Astrocyte (in vitro differentiated cells and primary cell): ENCODE measurements at regions not wholly inside any gene's neighbourhood (a gene's known extent, or its start where the extent isn't known, plus 50 kb on each side); places are given as distances from the start of the nearest gene placed in this dataset.
"Not testable (repeated sequence)": the region's sequence is repeated elsewhere in the genome, so short reads cannot be mapped to it uniquely, and the experiment has no call there.

Source experiments
- DNase-seq: peaks from one replicate; pipeline ENCODE4 v3.0.0-alpha.2; 2010; ENCODE audit warnings: low read depth
- FAIRE-seq: peaks from 2 replicates; lab custom pipeline; 2011; peaks lifted over from hg19 to GRCh38; lab: Jason Lieb, UNC
- H2AFZ ChIP-seq: 2 replicates; pipeline ENCODE4 v1.6.0; 2012; ENCODE audit warnings: low read depth, low read length, inconsistent platforms
- H3K27ac ChIP-seq: 2 replicates; pipeline ENCODE4 v1.5.1; 2011; ENCODE audit warnings: low read depth, low read length, inconsistent platforms
- H3K27me3 ChIP-seq: 2 replicates; pipeline ENCODE4 v1.6.0; 2011; ENCODE audit warnings: low read length, inconsistent platforms; ENCODE audit not compliant: insufficient read depth
- H3K36me3 ChIP-seq: 2 replicates; pipeline ENCODE4 v1.5.1; 2011; ENCODE audit warnings: low read length, inconsistent platforms; ENCODE audit not compliant: insufficient read depth
- H3K4me1 ChIP-seq: 2 replicates; pipeline ENCODE4 v1.5.1; 2011; ENCODE audit warnings: low read length, inconsistent platforms; ENCODE audit not compliant: insufficient read depth
- H3K4me2 ChIP-seq: 2 replicates; pipeline ENCODE4 v1.6.0; 2012; ENCODE audit warnings: low read length, inconsistent platforms
- H3K4me3 ChIP-seq: 2 replicates; pipeline ENCODE4 v1.5.1; 2011; ENCODE audit warnings: low read depth, mild to moderate bottlenecking, low read length, inconsistent platforms; ENCODE audit not compliant: insufficient read depth
- H3K79me2 ChIP-seq: 2 replicates; pipeline ENCODE4 v1.6.0; 2012; ENCODE audit warnings: mild to moderate bottlenecking, low read length, inconsistent platforms; ENCODE audit not compliant: insufficient read depth
- H3K9ac ChIP-seq: 2 replicates; pipeline ENCODE4 v1.6.0; 2012; ENCODE audit warnings: mild to moderate bottlenecking, low read length, inconsistent platforms
- H3K9me3 ChIP-seq: 2 replicates; pipeline ENCODE4 v1.5.1; 2012; ENCODE audit warnings: low read depth, mild to moderate bottlenecking, low read length, inconsistent platforms; ENCODE audit not compliant: insufficient read depth
- H4K20me1 ChIP-seq: 2 replicates; pipeline ENCODE4 v1.6.0; 2012; ENCODE audit warnings: low read length, inconsistent platforms; ENCODE audit not compliant: insufficient read depth
- H3K27ac Mint-ChIP-seq: one replicate; pipeline ENCODE4 v1.8.0; 2021; ENCODE audit warnings: mild to moderate bottlenecking, mixed read lengths; ENCODE audit not compliant: unreplicated experiment
- H3K27me3 Mint-ChIP-seq: one replicate; pipeline ENCODE4 v1.8.0; 2021; ENCODE audit warnings: low read depth, mixed read lengths; ENCODE audit not compliant: unreplicated experiment
- H3K36me3 Mint-ChIP-seq: one replicate; pipeline ENCODE4 v1.8.0; 2021; ENCODE audit warnings: low read depth, mixed read lengths; ENCODE audit not compliant: unreplicated experiment
- H3K4me1 Mint-ChIP-seq: one replicate; pipeline ENCODE4 v1.8.0; 2021; ENCODE audit warnings: low read depth, mixed read lengths; ENCODE audit not compliant: unreplicated experiment
- H3K4me3 Mint-ChIP-seq: one replicate; pipeline ENCODE4 v1.8.0; 2021; ENCODE audit warnings: mild to moderate bottlenecking, moderate library complexity, mixed read lengths; ENCODE audit not compliant: unreplicated experiment
- H3K9me3 Mint-ChIP-seq: one replicate; pipeline ENCODE4 v1.8.0; 2021; ENCODE audit warnings: mild to moderate bottlenecking, mixed read lengths; ENCODE audit not compliant: unreplicated experiment
- EZH2 ChIP-seq: IDR thresholded peaks from 2 replicates; pipeline ENCODE4 v1.6.1; 2012; ENCODE audit warnings: mild to moderate bottlenecking, low read length, inconsistent platforms; ENCODE audit not compliant: insufficient read depth
- TF ChIP-seq, protein P1 (sequence below): IDR thresholded peaks from 2 replicates; pipeline ENCODE4 v1.5.1; 2011; ENCODE audit warnings: low read depth, mild to moderate bottlenecking, inconsistent platforms, low read length, moderate library complexity; ENCODE audit not compliant: insufficient read depth

DNA sequence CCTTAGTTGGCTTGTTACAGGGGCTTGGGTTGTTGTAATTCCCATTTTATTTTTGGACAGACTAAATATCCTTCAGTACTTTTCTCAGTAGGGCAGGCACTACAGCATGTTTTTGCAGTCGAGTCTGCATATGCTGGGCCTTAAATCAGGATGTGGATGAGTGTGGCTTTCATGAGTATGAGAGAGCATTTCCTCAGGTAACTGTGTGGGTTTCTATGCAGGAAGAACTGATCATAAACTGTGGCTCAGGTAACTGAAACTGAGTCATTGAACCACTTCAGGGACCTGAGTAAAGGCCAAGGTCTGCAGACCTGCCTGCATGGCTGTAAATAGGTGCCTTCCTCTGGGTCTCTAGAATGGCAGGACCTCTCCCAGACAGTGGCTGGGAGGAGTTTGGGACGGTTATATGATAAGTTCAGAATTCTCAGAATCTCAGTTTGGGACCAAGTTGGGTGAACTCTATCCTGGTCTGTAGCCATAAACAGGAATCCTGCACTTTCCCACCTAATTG is 112.1 kb downstream of the ZNF737 start:
- Histone ChIP-seq H3K79me2 (no peaks in the 10 kb centered on the region), H3K4me1 (no peaks in the 10 kb centered on the region), H3K4me3 (no peak overlapping the region), H3K27me3 (no peaks in the 10 kb centered on the region), H3K36me3 (no peaks in the 10 kb centered on the region), H4K20me1 (no peaks in the 10 kb centered on the region), H3K4me2 (no peak overlapping the region), H3K27ac (no peak overlapping the region), H3K9me3 (no peaks in the 10 kb centered on the region), H3K9ac (no peak overlapping the region), H2AFZ (no peak overlapping the region)
- H3K9me3 Mint-ChIP-seq = no peaks in the 10 kb centered on the region
- no peak overlapping the region for H3K27ac Mint-ChIP-seq
- no peak overlapping the region for H3K4me3 Mint-ChIP-seq
- DNase-seq (no peak), FAIRE-seq (no peak)
- H3K27me3 Mint-ChIP-seq = no peaks in the 10 kb centered on the region
- no peaks in the 10 kb centered on the region for H3K36me3 Mint-ChIP-seq
- TF ChIP-seq EZH2 = no peak
- TF ChIP-seq, protein P1, sequence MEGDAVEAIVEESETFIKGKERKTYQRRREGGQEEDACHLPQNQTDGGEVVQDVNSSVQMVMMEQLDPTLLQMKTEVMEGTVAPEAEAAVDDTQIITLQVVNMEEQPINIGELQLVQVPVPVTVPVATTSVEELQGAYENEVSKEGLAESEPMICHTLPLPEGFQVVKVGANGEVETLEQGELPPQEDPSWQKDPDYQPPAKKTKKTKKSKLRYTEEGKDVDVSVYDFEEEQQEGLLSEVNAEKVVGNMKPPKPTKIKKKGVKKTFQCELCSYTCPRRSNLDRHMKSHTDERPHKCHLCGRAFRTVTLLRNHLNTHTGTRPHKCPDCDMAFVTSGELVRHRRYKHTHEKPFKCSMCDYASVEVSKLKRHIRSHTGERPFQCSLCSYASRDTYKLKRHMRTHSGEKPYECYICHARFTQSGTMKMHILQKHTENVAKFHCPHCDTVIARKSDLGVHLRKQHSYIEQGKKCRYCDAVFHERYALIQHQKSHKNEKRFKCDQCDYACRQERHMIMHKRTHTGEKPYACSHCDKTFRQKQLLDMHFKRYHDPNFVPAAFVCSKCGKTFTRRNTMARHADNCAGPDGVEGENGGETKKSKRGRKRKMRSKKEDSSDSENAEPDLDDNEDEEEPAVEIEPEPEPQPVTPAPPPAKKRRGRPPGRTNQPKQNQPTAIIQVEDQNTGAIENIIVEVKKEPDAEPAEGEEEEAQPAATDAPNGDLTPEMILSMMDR = no peak
- no peaks in the 10 kb centered on the region for H3K4me1 Mint-ChIP-seq

DNA sequence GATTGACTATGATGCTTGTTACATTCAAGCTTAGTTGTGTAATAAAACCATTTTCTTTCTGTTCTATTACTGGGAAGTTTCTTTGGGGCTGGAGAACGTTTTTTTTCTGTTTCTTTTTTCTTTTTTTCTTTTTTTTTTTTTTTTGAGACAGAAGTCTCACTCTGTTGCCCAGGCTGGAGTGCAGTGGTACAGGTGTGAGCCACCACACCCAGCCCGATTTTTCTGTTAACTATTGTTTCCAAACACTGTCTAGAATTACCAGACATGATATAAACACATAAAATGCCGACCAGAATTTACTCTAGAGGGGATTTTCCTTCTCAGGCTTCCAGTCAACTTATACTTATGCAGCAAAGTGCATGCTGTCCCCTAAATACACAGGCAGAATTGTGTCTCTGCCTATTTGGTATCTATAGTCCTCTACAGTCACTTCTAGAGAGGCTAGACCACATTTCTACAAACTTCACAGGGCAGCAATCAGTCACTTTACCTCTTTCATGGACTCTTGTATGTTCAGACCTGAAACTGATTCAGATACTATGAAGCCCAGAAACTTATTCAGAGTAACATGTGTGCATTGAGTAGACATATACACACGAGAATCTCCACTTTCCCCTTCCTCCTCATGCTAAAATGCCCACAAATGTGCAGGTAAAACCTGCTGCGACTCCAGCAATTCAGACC is 121.2 kb downstream of the ZNF737 start:
- H3K4me1 ChIP-seq = no peaks in the 10 kb centered on the region

DNA sequence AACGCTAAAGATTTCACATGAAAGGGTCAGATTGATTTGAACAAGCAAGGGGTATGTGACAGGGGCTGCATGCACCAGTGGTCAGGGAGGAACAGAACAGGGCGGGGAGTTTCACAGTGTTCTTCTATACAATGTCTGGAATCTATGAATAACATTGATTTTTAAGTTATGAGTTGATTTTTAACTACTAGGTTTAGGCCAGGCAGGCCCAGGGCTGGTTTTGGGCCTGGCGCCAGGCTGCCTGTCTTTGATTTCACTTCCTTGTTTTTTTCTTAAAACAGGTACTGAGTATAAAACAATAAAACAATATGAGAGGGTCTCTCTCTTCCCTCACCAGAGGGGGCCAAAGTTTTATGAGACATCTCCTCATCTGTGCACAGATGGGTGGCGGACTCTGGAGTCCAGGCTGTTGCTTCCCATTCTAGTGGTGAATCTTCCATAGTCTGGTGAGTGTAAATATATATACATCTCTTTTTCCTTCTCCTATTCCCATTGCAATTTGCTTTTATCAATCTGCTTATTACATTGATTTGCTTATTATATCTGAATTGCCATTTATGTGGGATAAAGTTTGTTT is 133.2 kb downstream of the ZNF737 start:
- not testable (repeated sequence) for H3K9ac ChIP-seq, H3K27ac ChIP-seq, FAIRE-seq, DNase-seq, H3K4me1 ChIP-seq, H3K79me2 ChIP-seq, H3K4me2 ChIP-seq, H4K20me1 ChIP-seq, H3K27me3 Mint-ChIP-seq, H3K4me3 ChIP-seq, H3K27me3 ChIP-seq, H3K36me3 ChIP-seq, H3K4me1 Mint-ChIP-seq, H3K4me3 Mint-ChIP-seq, H2AFZ ChIP-seq, H3K9me3 Mint-ChIP-seq, H3K27ac Mint-ChIP-seq, H3K36me3 Mint-ChIP-seq, H3K9me3 ChIP-seq

More for the DNA sequence above, 121.2 kb downstream of the ZNF737 start:
- no peak for DNase-seq
- no peak for FAIRE-seq
- Mint-ChIP-seq H3K4me1 (no peaks in the 10 kb centered on the region), H3K36me3 (no peaks in the 10 kb centered on the region), H3K9me3 (no peaks in the 10 kb centered on the region), H3K27ac (no peak overlapping the region), H3K27me3 (no peaks in the 10 kb centered on the region), H3K4me3 (no peak overlapping the region)
- Histone ChIP-seq H2AFZ (no peak overlapping the region), H3K4me2 (no peak overlapping the region), H3K9ac (no peak overlapping the region), H4K20me1 (no peaks in the 10 kb centered on the region), H3K36me3 (no peaks in the 10 kb centered on the region), H3K9me3 (peaks cover 3% of the 10 kb centered on the region), H3K27ac (no peak overlapping the region), H3K79me2 (no peaks in the 10 kb centered on the region), H3K4me3 (no peak overlapping the region), H3K27me3 (no peaks in the 10 kb centered on the region)
- TF ChIP-seq, protein P1 = no peak
- no peak for TF ChIP-seq EZH2
